MCF 10A (cell line): ENCODE measurements at regions not wholly inside any gene's neighbourhood (a gene's known extent, or its start where the extent isn't known, plus 50 kb on each side); places are given as distances from the start of the nearest gene placed in this dataset.

Source experiments
- BruUV-seq: library from RNA; stranded (reverse); fragments of 400-500 nt; replicated peaks from 2 replicates; lab custom pipeline; 2021; lab: Mats Ljungman, UMichigan
- CTCF ChIA-PET: fragments of 300-600 bp; sonication (Branson Sonifier 250); formaldehyde crosslinking; extraction: SDS; loops from one replicate; lab custom pipeline; 2021; ENCODE audit warnings: antibody characterized with exemption, inconsistent platforms; lab: Yijun Ruan, JAX
- POLR2A ChIA-PET: fragments of 300-600, 350-650 bp; sonication (Branson Sonifier 250); formaldehyde crosslinking; extraction: SDS; loops from one replicate; lab custom pipeline; 2020; ENCODE audit warnings: antibody characterized with exemption, inconsistent platforms; lab: Yijun Ruan, JAX
- DNase-seq: peaks from one replicate; pipeline ENCODE4 v3.0.0-alpha.2; 2018; ENCODE audit not compliant: unreplicated experiment
- H3K27ac Mint-ChIP-seq: one replicate; pipeline ENCODE4 v1.8.0; 2022; ENCODE audit warnings: mild to moderate bottlenecking, low read depth, mixed read lengths; ENCODE audit not compliant: unreplicated experiment
- H3K27me3 Mint-ChIP-seq: one replicate; pipeline ENCODE4 v1.8.0; 2022; ENCODE audit warnings: mixed read lengths; ENCODE audit not compliant: insufficient read depth, unreplicated experiment
- H3K36me3 Mint-ChIP-seq: one replicate; pipeline ENCODE4 v1.8.0; 2022; ENCODE audit warnings: mild to moderate bottlenecking, moderate library complexity, mixed read lengths; ENCODE audit not compliant: insufficient read depth, unreplicated experiment
- H3K4me1 Mint-ChIP-seq: one replicate; pipeline ENCODE4 v1.8.0; 2022; ENCODE audit warnings: mixed read lengths; ENCODE audit not compliant: insufficient read depth, unreplicated experiment
- H3K4me3 Mint-ChIP-seq: one replicate; pipeline ENCODE4 v1.8.0; 2022; ENCODE audit warnings: mild to moderate bottlenecking, moderate library complexity, mixed read lengths; ENCODE audit not compliant: unreplicated experiment
- H3K9me3 Mint-ChIP-seq: one replicate; pipeline ENCODE4 v1.8.0; 2022; ENCODE audit warnings: mixed read lengths; ENCODE audit not compliant: unreplicated experiment
- intact Hi-C: fragments of 100-400 bp; cut with micrococcal nuclease; formaldehyde crosslinking; loops from 2 replicates; pipeline ENCODE4 v1.14.1; 2022
- TF ChIP-seq, protein P1 (sequence below): fragments of 200-600 bp; IDR thresholded peaks from one replicate; pipeline ENCODE4 v1.8.0; 2022; ENCODE audit warnings: antibody characterized with exemption, mild to moderate bottlenecking; ENCODE audit not compliant: unreplicated experiment

DNA sequence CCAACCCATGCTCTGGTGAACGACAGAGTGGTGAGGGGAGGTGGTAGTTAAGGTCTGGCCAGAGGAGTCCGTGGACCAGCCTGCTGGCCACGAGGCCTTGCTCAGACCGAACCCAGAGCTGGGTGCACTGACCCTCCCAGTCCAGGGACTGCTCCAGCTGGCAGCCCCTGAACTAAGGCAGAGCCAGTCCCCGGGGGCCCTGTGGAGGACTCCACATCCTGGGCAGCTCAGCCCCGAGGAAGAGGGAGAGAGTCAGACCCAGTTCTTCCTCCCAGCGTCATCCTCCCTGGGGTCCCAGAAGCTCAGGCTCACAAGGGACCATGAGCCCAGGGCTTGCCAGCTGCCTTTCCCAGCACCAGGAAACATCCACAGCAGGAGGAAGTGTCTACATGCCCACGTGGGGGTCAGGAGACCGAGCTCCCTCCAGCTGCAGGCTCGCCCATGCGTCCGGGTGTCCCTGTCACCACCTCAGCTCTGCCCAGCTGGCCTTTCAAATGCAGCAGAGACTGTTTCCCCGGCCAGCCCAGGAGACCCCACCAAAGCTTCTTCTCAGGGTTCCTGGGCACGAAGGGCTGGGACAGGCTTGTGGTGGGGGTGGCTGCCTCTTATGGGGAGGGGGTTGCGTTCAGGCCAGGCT lies 194.4 kb downstream of the KIF26A start:
- POLR2A ChIA-PET: no interaction called here
- TF ChIP-seq, protein P1, sequence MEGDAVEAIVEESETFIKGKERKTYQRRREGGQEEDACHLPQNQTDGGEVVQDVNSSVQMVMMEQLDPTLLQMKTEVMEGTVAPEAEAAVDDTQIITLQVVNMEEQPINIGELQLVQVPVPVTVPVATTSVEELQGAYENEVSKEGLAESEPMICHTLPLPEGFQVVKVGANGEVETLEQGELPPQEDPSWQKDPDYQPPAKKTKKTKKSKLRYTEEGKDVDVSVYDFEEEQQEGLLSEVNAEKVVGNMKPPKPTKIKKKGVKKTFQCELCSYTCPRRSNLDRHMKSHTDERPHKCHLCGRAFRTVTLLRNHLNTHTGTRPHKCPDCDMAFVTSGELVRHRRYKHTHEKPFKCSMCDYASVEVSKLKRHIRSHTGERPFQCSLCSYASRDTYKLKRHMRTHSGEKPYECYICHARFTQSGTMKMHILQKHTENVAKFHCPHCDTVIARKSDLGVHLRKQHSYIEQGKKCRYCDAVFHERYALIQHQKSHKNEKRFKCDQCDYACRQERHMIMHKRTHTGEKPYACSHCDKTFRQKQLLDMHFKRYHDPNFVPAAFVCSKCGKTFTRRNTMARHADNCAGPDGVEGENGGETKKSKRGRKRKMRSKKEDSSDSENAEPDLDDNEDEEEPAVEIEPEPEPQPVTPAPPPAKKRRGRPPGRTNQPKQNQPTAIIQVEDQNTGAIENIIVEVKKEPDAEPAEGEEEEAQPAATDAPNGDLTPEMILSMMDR: no peak
- no peak for DNase-seq
- Mint-ChIP-seq H3K27ac (no peak overlapping the region), H3K4me3 (no peak overlapping the region), H3K4me1 (no peaks in the 10 kb centered on the region), H3K27me3 (peaks cover 19% of the 10 kb centered on the region), H3K9me3 (peaks cover 18% of the 10 kb centered on the region), H3K36me3 (no peaks in the 10 kb centered on the region)
- intact Hi-C loops: no loop called here
- BruUV-seq: no TSS peak
- CTCF ChIA-PET: interaction anchor here (0.6 kb wide), 1 partner anchor 160 kb away, joined by 3 read pairs; no protein-coding TSS in a partner anchor

DNA sequence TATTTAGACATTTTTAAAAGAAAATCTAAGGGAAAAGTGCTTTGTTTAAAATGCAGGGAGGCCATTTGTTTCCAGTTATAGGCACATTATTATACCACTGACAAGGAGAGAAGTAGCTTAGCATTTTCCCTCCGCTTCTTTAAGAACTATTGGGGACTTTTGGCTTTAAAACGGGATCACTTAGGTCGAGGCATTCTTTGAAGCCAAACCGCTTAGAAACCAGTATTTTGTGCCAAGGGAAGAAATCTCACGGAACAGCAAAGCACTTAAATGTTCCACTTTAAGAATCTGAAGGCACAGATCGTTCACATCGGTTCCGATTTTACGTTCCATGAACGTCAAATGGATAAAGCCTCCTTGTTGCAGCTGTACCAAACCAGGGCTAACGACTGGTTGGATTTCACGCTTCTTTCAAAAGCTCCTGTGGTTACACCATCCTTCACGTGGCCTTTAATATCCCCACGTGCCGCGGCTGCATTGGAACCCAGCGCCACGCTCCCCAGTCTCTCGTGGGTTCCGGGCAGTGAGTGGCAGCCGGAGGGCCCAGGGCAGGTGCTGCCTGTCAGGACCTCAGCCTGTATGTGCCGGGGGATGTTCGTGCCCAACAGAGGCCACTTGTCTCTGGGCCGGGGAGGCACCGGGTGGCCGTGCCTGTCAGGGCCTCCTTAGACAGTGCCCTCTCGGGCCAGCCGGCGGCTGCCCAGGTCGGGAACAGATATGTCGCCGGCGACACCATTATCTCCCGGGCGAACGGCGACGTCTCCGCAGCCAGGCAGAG lies 195.4 kb downstream of the KIF26A start:
- intact Hi-C loops: no loop called here
- Mint-ChIP-seq H3K27ac (no peak overlapping the region), H3K9me3 (peaks cover 29% of the 10 kb centered on the region), H3K36me3 (no peaks in the 10 kb centered on the region), H3K27me3 (peaks cover 30% of the 10 kb centered on the region), H3K4me1 (no peaks in the 10 kb centered on the region), H3K4me3 (no peak overlapping the region)
- BruUV-seq: no TSS peak
- DNase-seq: no peak
- TF ChIP-seq, protein P1: no peak
- CTCF ChIA-PET: no interaction called here
- POLR2A ChIA-PET: no interaction called here

DNA sequence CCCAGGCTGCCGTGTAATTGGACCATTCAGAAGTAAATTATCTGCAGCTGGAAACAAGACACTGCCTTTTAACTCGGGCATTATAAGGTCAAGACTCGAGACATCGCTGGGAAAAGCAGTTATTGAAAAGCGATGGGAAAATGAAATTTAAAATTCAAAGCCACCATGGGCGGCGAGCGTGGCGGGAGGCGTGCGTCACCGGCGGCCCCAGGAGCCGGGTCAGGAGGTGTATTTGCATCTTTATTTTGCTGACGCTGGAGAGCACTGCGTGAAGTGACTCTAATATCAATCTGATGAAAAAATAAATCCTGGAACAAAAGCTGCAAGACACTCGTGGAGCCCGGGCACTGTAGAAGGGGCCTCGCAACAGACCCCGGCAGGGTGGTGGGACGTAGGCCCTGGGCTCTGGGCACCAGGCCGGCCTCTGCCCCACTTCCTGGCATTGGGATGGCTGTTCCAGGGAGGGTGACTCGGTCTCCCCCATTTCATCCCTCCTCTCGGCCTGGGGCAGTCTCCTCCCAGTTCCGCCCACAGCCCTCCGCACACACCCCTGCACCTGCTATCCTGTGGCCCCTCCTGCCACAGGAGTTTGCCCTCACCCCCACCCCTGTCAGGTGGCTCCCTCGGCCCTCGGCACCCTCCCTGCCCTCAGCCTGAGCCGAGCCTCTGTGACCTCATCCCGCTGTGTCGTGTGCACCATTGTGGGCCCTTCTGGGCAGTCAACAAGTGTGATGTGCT lies 196.2 kb downstream of the KIF26A start:
- DNase-seq: no peak
- H3K4me1 Mint-ChIP-seq: no peaks in the 10 kb centered on the region
- CTCF ChIA-PET: no interaction called here
- TF ChIP-seq, protein P1: no peak
- H3K4me3 Mint-ChIP-seq: no peak overlapping the region
- POLR2A ChIA-PET: no interaction called here
- intact Hi-C loops: no loop called here
- peaks cover 22% of the 10 kb centered on the region for H3K9me3 Mint-ChIP-seq
- peaks cover 37% of the 10 kb centered on the region for H3K27me3 Mint-ChIP-seq
- no peak overlapping the region for H3K27ac Mint-ChIP-seq
- no peaks in the 10 kb centered on the region for H3K36me3 Mint-ChIP-seq
- BruUV-seq: no TSS peak

DNA sequence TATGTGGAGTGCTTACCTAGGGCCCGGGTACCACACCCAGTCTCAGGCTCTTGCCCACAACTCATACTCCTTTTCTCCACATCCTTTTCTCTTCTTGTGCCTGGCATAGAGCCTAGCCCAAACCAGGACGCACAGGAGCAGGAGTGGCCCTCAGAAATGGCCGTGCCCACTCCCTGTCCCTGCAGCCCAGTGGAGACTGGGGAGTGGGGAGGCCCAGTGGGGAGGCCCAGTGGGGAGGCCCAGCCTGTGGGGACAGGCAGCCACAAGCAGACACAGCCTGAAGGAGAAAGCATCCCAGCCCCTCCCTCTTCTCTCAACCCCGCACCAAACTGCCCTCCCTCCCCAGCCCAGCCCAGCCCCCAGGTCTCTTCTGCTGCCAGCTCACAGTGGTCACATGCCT lies 196.8 kb downstream of the KIF26A start:
- intact Hi-C loops: no loop called here
- H3K36me3 Mint-ChIP-seq: no peaks in the 10 kb centered on the region
- TF ChIP-seq, protein P1: no peak
- ChIA-PET POLR2A (no interaction called here), CTCF (no interaction called here)
- H3K4me3 Mint-ChIP-seq: no peak overlapping the region
- no peak for DNase-seq
- H3K9me3 Mint-ChIP-seq: peaks cover 19% of the 10 kb centered on the region
- no peaks in the 10 kb centered on the region for H3K4me1 Mint-ChIP-seq
- no peak overlapping the region for H3K27ac Mint-ChIP-seq
- BruUV-seq: no TSS peak
- peaks cover 43% of the 10 kb centered on the region for H3K27me3 Mint-ChIP-seq
